H1 (cell line): ENCODE measurements at regions not wholly inside any gene's neighbourhood (a gene's known extent, or its start where the extent isn't known, plus 50 kb on each side); places are given as distances from the start of the nearest gene placed in this dataset.

Experiments
- CTCF ChIA-PET: fragments of 300-600 bp; sonication (Branson Sonifier 250); formaldehyde crosslinking; loops from one replicate; lab custom pipeline; 2021; ENCODE audit not compliant: partially characterized antibody; lab: Charles Lee
- POLR2A ChIA-PET: fragments of 300-600 bp; sonication (Branson Sonifier 250); formaldehyde crosslinking; loops from one replicate; lab custom pipeline; 2021; ENCODE audit warnings: inconsistent platforms; ENCODE audit not compliant: partially characterized antibody; lab: Charles Lee
- DNase-seq, 2 experiments: peaks; one replicate each; pipeline versions ENCODE4 v3.0.0 to v3.0.0-alpha.2; 2010 to 2022; ENCODE audit warnings: low spot score in 2 of 2, low read depth in 1 of 2, mixed read lengths in 1 of 2
- FAIRE-seq: peaks from 2 replicates; lab custom pipeline; 2011; peaks lifted over from hg19 to GRCh38; lab: Jason Lieb, UNC
- H2AFZ ChIP-seq: 2 replicates; pipeline ENCODE4 v1.8.1; 2012; ENCODE audit warnings: low read length, inconsistent platforms
- H2AK5ac ChIP-seq: 2 replicates; pipeline ENCODE4 v1.6.1; 2013; ENCODE audit warnings: low read depth, low read length
- H2BK120ac ChIP-seq: replicated peaks from 2 replicates; pipeline ENCODE3; 2013; ENCODE audit warnings: low read depth, low read length, inconsistent platforms
- H2BK12ac ChIP-seq: 2 replicates; pipeline ENCODE4 v1.6.1; 2013; ENCODE audit warnings: low read depth, low read length
- H2BK15ac ChIP-seq: 2 replicates; pipeline ENCODE4 v1.6.1; 2013; ENCODE audit warnings: low read length
- H2BK20ac ChIP-seq: 2 replicates; pipeline ENCODE4 v1.6.1; 2013; ENCODE audit warnings: low read length
- H2BK5ac ChIP-seq: 2 replicates; pipeline ENCODE4 v1.6.1; 2013; ENCODE audit warnings: low read depth, low read length
- H3K14ac ChIP-seq: 2 replicates; pipeline ENCODE4 v1.6.1; 2013; ENCODE audit warnings: inconsistent platforms; ENCODE audit not compliant: insufficient read length
- H3K18ac ChIP-seq: 2 replicates; pipeline ENCODE4 v1.6.1; 2013; ENCODE audit warnings: low read length; ENCODE audit errors: extremely low read depth
- H3K23ac ChIP-seq: 2 replicates; pipeline ENCODE4 v1.6.1; 2013; ENCODE audit warnings: inconsistent platforms; ENCODE audit not compliant: insufficient read length
- H3K23me2 ChIP-seq: 2 replicates; pipeline ENCODE4 v1.6.1; 2013; ENCODE audit warnings: low read depth, low read length
- H3K27ac ChIP-seq: 2 replicates; pipeline ENCODE4 v1.6.1; 2011; ENCODE audit warnings: low read depth, low read length, inconsistent platforms
- H3K27me3 ChIP-seq, 4 experiments: replicated peaks in 1 of 4; 1 replicate in 1 of 4; 2 replicates in 3 of 4; pipeline versions ENCODE4 v1.6.1 to v1.8.1; 2011 to 2013; ENCODE audit warnings: low read length in 3 of 4, mild to moderate bottlenecking in 3 of 4, inconsistent platforms in 2 of 4, mixed read lengths in 2 of 4, moderate library complexity in 1 of 4; ENCODE audit not compliant: control insufficient read depth in 3 of 4, insufficient read depth in 3 of 4; ENCODE audit errors: extremely low read depth in 1 of 4
- H3K36me3 ChIP-seq, 4 experiments: 2 replicates each; pipeline versions ENCODE4 v1.6.1 to v1.8.1; 2011 to 2013; ENCODE audit warnings: mild to moderate bottlenecking in 4 of 4, low read length in 3 of 4, moderate library complexity in 2 of 4, control low read depth in 1 of 4, inconsistent platforms in 1 of 4; ENCODE audit not compliant: insufficient read depth in 4 of 4, control insufficient read depth in 2 of 4
- H3K4ac ChIP-seq: replicated peaks from 2 replicates; pipeline ENCODE3; 2013; ENCODE audit warnings: low read length, low read depth, mixed read lengths, inconsistent platforms; ENCODE audit not compliant: insufficient read length
- H3K4me1 ChIP-seq, 4 experiments: replicated peaks in 1 of 4; 1 replicate in 1 of 4; 2 replicates in 3 of 4; pipeline versions ENCODE4 v1.6.1 to v1.8.1; 2011 to 2013; ENCODE audit warnings: low read length in 3 of 4, inconsistent platforms in 2 of 4, mixed read lengths in 1 of 4; ENCODE audit not compliant: insufficient read depth in 4 of 4, control insufficient read depth in 3 of 4
- H3K4me2 ChIP-seq, 2 experiments: 2 replicates each; pipeline versions ENCODE4 v1.6.1 to v1.8.1; 2011 to 2013; ENCODE audit warnings: low read depth in 2 of 2, low read length in 2 of 2, control low read depth in 1 of 2, inconsistent platforms in 1 of 2, mild to moderate bottlenecking in 1 of 2; ENCODE audit not compliant: insufficient read depth in 1 of 2
- H3K4me3 ChIP-seq, 4 experiments: fragments of 200-600, 300-600 bp in 1 of 4; sonication (generic), shearing (Covaris generic), sonication (Bioruptor Twin) in 1 of 4; 2 replicates each; pipeline versions ENCODE4 v1.5.1 to v1.8.1; 2011 to 2016; ENCODE audit warnings: low read length in 4 of 4, low read depth in 3 of 4, control low read depth in 2 of 4, inconsistent platforms in 2 of 4, mild to moderate bottlenecking in 2 of 4, mixed read lengths in 1 of 4, moderate library complexity in 1 of 4; ENCODE audit not compliant: insufficient read depth in 2 of 4; ENCODE audit errors: extremely low read depth in 1 of 4
- H3K56ac ChIP-seq: replicated peaks from 2 replicates; pipeline ENCODE3; 2013; ENCODE audit warnings: low read depth, mild to moderate bottlenecking, mixed read lengths, low read length, inconsistent platforms; ENCODE audit not compliant: insufficient read length
- H3K79me1 ChIP-seq: 2 replicates; pipeline ENCODE4 v1.6.1; 2013; ENCODE audit warnings: low read depth, low read length, control low read depth
- H3K79me2 ChIP-seq, 2 experiments: 2 replicates each; pipeline versions ENCODE4 v1.6.1 to v1.8.1; 2012 to 2013; ENCODE audit warnings: low read length in 2 of 2, mild to moderate bottlenecking in 2 of 2, inconsistent platforms in 1 of 2; ENCODE audit not compliant: insufficient read depth in 2 of 2, control insufficient read depth in 1 of 2
- H3K9ac ChIP-seq, 4 experiments: replicated peaks in 1 of 4; 1 replicate in 1 of 4; 2 replicates in 3 of 4; pipeline versions ENCODE4 v1.6.1 to v1.8.1; 2011 to 2013; ENCODE audit warnings: low read depth in 3 of 4, low read length in 3 of 4, control low read depth in 2 of 4, mild to moderate bottlenecking in 2 of 4, moderate library complexity in 2 of 4, inconsistent platforms in 1 of 4; ENCODE audit errors: extremely low read depth in 1 of 4
- H3K9me3 ChIP-seq, 2 experiments: 2 replicates each; pipeline versions ENCODE4 v1.6.1 to v1.8.1; 2012 to 2013; ENCODE audit warnings: mild to moderate bottlenecking in 2 of 2, moderate library complexity in 2 of 2, control low read depth in 1 of 2, inconsistent platforms in 1 of 2, low read depth in 1 of 2, low read length in 1 of 2, mixed read lengths in 1 of 2; ENCODE audit not compliant: insufficient read depth in 2 of 2
- H4K20me1 ChIP-seq, 2 experiments: replicated peaks in 1 of 2; 2 replicates each; pipeline versions ENCODE3 to v1.8.1; 2011 to 2013; ENCODE audit warnings: inconsistent platforms in 2 of 2, low read length in 2 of 2, mild to moderate bottlenecking in 1 of 2; ENCODE audit not compliant: insufficient read depth in 2 of 2, control insufficient read depth in 1 of 2
- H4K5ac ChIP-seq: 2 replicates; pipeline ENCODE4 v1.6.1; 2013; ENCODE audit warnings: low read length, low read depth, mixed read lengths, inconsistent platforms; ENCODE audit not compliant: insufficient read length
- H4K8ac ChIP-seq: 2 replicates; pipeline ENCODE4 v1.8.0; 2013; ENCODE audit warnings: mild to moderate bottlenecking, moderate library complexity, low read length, inconsistent platforms; ENCODE audit not compliant: insufficient read depth; ENCODE audit errors: extremely low read depth
- H4K91ac ChIP-seq: replicated peaks from 2 replicates; pipeline ENCODE3; 2013; ENCODE audit warnings: low read length, mixed read lengths, inconsistent platforms; ENCODE audit not compliant: insufficient read length
- CREB1 ChIP-seq: IDR thresholded peaks from 2 replicates; pipeline ENCODE4 v1.6.1; 2012; ENCODE audit warnings: inconsistent platforms
- HDAC6 ChIP-seq: IDR thresholded peaks from one replicate; pipeline ENCODE4 v1.7.1; 2012; ENCODE audit warnings: low read depth, mild to moderate bottlenecking, inconsistent platforms, low read length, moderate library complexity
- SIRT6 ChIP-seq: IDR thresholded peaks from one replicate; pipeline ENCODE4 v1.7.1; 2012; ENCODE audit warnings: low read length, inconsistent platforms
- WGBS, 2 experiments: shearing (Covaris generic) in 1 of 2; methylation state at CpG; one replicate each; pipeline versions ENCODE4 v1.1.6 to v1.1.7; 2013 to 2015; ENCODE audit warnings: low lambda C conversion rate in 2 of 2, mixed read lengths in 2 of 2, inconsistent platforms in 1 of 2, low coverage in 1 of 2, missing lambda C conversion rate in 1 of 2; ENCODE audit not compliant: insufficient replicate concordance in 2 of 2, insufficient coverage in 1 of 2, insufficient read length in 1 of 2; ENCODE audit errors: extremely low coverage in 1 of 2, missing lambda C conversion rate in 1 of 2; 5-methylcytosine and 5-hydroxymethylcytosine counted together

GRCh38 chr9:17994695-17995425 is 416.0 kb downstream of the SH3GL2 start:
- H4K91ac ChIP-seq = no peak overlapping the region
- 77% methylated on average over 4 of the region's 4 CpGs; no CpG with 5 or more reads in 1 of the 2 experiments for WGBS, 2 experiments
- H2AK5ac ChIP-seq = no peak overlapping the region
- H4K5ac ChIP-seq = no peak overlapping the region
- H2BK12ac ChIP-seq = no peak overlapping the region
- no peak overlapping the region for H2BK120ac ChIP-seq
- no peak overlapping the region for H3K27ac ChIP-seq
- no peak overlapping the region for H3K14ac ChIP-seq
- no peak for TF ChIP-seq SIRT6
- TF ChIP-seq HDAC6 = no peak
- TF ChIP-seq CREB1 = no peak
- H2AFZ ChIP-seq = peak overlapping the region; percentile 70
- ChIA-PET POLR2A (no interaction called here), CTCF (interaction anchor here (1.2 to 2.9 kb wide), 3 partner anchors 9 to 24 kb away, joined by 3 to 9 read pairs (median 7); no protein-coding TSS in a partner anchor)
- no peaks in the 10 kb centered on the region for H3K36me3 ChIP-seq
- H3K79me1 ChIP-seq = no peaks in the 10 kb centered on the region
- peaks cover 0 to 4% (median 0%) of the 10 kb centered on the region in 4 experiments; a peak in 2 of 7 replicates for H3K4me1 ChIP-seq
- DNase-seq = no peak
- H3K27me3 ChIP-seq = no peaks in the 10 kb centered on the region
- H3K23ac ChIP-seq = no peak overlapping the region
- H3K4me3 ChIP-seq = no peak overlapping the region
- H2BK20ac ChIP-seq = no peak overlapping the region
- H3K4me2 ChIP-seq = no peak overlapping the region
- FAIRE-seq = peak; percentile 58
- H3K79me2 ChIP-seq = no peaks in the 10 kb centered on the region
- H4K8ac ChIP-seq = no peak overlapping the region
- no peak overlapping the region for H3K18ac ChIP-seq
- H4K20me1 ChIP-seq = no peaks in the 10 kb centered on the region
- no peak overlapping the region for H3K4ac ChIP-seq
- no peak overlapping the region for H3K9ac ChIP-seq
- H2BK5ac ChIP-seq = no peak overlapping the region
- H3K23me2 ChIP-seq = no peaks in the 10 kb centered on the region
- no peaks in the 10 kb centered on the region for H3K9me3 ChIP-seq
- H3K56ac ChIP-seq = no peak overlapping the region
- H2BK15ac ChIP-seq = no peak overlapping the region
